HG02981 (cell line): ENCODE measurements at regions not wholly inside any gene's neighbourhood (a gene's known extent, or its start where the extent isn't known, plus 50 kb on each side); places are given as distances from the start of the nearest gene placed in this dataset.

Experiments used
- ATAC-seq: cut with Tn5 transposase; IDR thresholded peaks from one replicate; pipeline ENCODE4 v1.9.1; 2021; ENCODE audit warnings: mild to moderate bottlenecking, moderate library complexity; ENCODE audit not compliant: unreplicated experiment

DNA sequence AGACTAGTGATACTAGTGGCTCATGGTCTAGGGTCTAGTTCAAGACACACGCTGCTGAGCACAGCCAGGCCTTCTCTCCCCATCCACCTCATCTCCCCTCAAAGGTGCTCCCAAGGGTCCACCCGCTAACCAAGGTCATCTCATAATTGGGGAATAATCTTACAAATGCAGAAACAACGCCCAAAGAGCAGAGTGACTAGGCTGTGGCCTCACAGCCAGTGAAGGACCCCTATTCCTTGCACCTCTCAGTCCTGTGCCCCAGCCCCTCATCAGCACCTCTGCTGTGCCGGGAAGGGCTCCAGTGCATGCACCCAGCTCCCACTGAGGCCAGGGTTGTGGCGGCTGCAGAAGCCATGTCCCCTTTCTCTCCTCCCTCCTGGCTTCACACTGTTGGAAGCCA is 286.9 kb downstream of the UACA start:
- ATAC-seq: no peak

- no peak for ATAC-seq
These were observed 287.4 kb downstream of the UACA start for GRCh38 chr15:70475921-70476320.

DNA sequence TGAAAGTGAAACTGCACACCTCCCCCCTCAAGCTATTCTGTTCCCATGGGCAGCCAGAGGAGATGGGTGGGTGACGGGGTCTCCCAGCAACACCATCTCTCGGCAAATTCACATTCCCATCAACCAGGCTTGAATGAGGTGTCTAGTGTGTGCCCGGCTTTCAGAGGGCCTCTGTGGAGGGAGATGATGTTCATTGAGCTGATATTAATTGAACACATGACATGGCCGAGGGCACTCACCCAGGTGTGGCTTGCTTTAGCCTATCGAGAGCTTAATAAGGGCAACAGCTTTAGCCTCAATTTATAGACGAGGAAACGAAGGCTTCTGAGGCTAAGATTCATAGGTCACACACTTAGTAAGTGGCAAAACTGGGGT is 288.0 kb downstream of the UACA start:
- ATAC-seq: no peak

DNA sequence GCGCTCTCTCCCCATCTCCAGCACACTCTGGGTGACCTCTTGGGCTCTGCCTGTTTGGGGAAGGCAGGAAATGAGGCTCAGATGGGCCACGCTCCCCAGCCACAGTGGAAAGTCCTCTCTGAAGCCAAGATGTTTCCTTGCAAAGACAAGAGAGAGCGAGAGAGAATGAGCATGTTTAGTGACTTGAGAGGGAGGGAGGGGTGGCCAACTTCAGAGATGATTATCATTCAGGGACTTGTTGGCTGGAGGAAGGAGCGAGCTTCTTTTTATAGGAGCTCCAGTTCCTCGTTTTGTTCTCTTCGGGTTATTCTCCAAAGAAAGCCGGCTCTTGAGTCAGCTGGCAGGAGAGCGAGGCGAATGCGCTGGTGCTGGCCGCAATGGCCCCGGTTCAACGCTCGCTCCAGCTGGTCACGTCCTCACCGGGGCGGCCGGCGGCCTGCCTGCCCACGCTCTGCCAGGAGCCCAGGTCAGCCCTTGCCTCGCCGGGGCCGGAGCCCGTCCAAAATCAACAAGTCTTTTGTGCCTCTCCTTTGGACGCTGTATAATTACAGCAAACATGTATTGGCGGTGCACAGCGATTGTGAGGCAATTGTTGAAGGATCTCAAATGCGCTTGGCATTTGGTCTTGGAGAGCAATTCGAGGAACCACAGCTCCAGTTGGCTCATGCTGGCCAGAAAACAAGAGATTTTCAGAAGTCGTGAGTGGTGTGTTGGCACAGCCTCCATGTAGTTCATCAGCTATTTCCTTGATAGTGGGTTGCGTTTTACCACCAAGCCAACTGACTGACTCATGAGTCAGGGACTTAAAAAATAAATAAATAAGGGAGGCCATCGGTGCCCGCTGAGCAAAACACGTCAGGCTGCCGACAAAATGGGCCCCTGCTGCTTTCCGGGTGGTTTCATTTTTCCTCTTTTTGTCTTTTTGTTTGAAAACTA is 288.6 kb downstream of the UACA start:
- no peak for ATAC-seq

GRCh38 chr15:70473581-70474370 is 289.6 kb downstream of the UACA start:
- no peak for ATAC-seq

DNA sequence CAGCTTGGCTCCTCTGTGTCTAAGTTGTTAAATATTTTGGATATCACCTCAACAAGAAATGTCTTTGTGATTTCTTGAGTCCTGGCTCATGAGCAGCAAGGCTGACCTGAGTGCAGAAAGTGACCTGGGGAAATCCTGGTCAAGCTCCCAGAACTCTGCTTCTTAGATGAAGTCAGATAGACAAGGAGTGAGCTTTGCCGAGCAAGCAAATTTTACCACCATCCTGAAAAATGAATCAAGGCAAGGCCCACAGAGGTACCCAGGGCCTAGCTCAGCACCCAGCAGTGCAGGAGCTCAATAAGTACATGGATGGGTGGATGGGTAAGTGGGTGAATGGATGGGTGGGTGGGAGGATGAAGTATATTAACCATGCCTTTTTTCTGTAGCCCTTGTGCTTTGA is 291.8 kb downstream of the UACA start:
- ATAC-seq: no peak

DNA sequence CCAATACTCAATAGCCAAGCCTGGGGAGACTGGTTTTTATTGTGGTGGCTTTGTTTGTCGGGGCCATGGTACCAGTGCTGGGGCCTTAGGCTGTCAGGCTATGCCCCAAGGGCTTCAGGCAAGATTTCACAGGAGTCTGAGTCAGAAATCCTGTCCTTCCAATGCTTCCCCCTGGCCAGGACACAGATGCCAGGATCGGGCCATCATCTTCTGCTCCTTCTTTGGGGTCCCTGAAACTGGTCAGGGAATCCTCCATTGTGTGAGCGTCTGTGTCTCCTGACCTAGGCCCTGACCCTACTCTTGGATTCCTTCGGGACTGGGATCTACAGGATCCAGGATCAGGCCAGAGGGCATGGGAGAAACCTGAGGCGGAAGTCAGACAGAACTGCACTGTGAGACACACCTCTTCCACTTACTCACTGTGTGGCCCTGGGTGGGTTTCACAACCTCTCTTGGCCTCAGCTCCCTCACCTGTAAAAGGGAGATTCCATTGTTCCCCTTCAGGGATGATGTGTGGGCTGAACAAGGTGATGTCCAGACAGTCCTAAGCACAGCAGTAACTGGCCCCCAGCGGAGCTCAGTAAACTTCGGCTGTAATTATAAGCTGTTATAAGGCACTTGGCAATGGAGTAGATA is 292.7 kb downstream of the UACA start:
- no peak for ATAC-seq

- ATAC-seq: no peak
These were observed 293.5 kb downstream of the UACA start for GRCh38 chr15:70469651-70470555.

DNA sequence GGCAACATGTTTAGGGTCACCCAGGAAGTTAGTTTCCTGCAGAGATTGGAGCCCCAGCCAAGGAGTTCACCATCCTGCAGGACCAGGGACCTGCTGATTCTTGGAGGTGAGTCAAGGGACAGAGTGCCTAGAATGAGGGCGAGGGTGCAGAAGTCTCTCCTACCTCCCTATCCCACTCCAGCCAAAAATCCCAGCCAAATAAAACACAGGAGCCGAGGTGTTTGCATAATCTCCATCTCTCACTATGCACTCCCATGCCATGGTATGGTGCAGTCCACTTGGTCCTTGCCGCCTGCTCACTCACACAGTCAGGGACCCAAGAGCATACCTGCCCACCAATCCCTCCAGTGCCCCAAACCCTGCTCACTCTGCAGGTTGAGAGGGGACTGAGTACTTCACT is 294.2 kb downstream of the UACA start:
- ATAC-seq: no peak

- ATAC-seq: no peak
These were observed 296.3 kb downstream of the UACA start for GRCh38 chr15:70466895-70467529.

- no peak for ATAC-seq
These were observed 297.1 kb downstream of the UACA start for GRCh38 chr15:70466305-70466704.

DNA sequence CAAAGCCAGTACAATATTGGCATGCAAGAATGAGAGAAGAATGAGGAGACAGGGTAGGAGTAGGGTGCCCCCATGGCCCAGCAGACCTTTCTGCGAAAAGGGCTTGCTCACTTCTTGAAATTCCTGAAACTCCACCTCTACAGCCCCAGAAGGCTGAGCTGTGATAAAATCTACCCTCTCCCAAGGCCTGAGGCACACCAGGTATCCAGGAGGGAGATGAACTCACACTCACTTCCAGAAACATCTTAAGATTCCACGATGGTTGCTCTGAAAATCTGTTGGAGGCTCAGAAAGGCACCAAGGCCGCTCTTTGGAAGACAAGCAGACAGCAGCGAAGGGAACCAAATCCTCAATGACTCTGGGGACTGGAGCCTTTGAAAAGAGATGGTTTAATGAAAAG is 297.5 kb downstream of the UACA start:
- ATAC-seq: no peak

DNA sequence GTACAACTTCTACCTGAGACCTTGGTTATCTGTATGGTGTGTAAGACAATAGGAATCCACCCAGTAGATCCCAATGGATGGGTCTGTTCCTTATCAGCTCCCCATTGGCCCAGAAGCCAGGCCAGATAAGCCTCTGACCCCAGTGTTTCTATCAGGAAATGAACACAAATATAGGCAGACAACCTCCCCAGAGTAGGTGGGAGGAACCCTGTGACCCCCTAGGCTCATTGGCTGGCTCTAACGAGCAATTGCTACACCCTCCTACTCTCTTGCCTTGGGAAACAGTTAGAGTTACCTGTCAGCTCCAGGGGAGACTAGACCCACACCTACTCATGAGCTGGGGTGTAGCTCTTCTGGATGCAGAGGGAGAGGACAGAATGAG is 299.9 kb downstream of the UACA start:
- ATAC-seq: no peak

DNA sequence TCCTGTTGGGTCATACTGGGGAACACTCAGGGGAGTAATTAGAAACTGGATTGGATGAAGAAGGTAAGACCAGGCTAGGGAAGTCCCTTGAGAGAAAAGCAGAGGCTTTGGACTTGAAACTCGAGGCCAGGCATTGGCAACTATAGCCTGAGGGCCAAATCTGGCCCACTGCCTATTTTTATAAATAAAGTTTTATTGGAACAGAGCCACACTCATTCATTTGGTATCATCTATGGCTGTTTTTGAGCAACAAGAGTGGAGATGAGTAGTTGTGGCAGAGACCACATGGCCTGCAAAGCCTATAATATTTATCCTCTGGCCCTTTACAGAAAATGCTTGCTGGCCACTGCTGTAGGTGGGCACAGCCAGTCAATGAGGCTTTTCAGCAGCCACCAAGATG is 301.4 kb downstream of the UACA start:
- no peak for ATAC-seq

GRCh38 chr15:70461017-70461416 is 302.3 kb downstream of the UACA start:
- ATAC-seq: no peak

GRCh38 chr15:70459312-70459711 is 304.0 kb downstream of the UACA start:
- no peak for ATAC-seq

- no peak for ATAC-seq
These were observed 309.6 kb downstream of the UACA start for GRCh38 chr15:70453766-70454165.

DNA sequence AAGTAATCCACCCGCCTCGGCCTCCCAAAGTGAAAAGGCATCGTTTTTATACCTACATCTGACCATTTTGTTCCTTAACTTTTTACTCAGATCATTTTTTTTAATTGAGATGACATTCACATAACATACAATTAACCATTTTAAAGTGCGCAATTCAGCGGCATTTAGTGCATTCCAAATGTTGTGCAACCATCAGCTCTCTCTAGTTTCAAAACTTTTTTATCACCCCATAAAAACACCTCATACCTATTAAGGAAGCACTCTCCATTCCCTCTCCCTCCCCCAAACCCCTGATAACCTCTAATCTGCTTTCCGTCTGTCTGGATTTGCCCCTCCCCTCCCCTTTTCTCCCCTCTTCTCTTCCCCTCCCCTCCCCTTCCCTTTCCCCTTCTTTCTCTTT is 310.1 kb downstream of the UACA start:
- ATAC-seq: no peak

GRCh38 chr15:70451821-70452653 is 311.3 kb downstream of the UACA start:
- ATAC-seq: no peak

GRCh38 chr15:70450142-70450443 is 313.3 kb downstream of the UACA start:
- ATAC-seq: no peak
